ENCODE measurements at regions not wholly inside any gene's neighbourhood (a gene's known extent, or its start where the extent isn't known, plus 50 kb on each side); places are given as distances from the start of the nearest gene placed in this dataset.

- no peaks in the 10 kb centered on the region for H3K4me1 ChIP-seq (ENCODE audit: control insufficient read depth, low read length)
- no peaks in the 10 kb centered on the region for H3K79me2 ChIP-seq (ENCODE audit: control insufficient read depth, low read length)
- H3K27ac ChIP-seq (ENCODE audit: low read depth, low read length): no peak overlapping the region
- TF ChIP-seq CTCF (IDR thresholded peaks at IDR 0.05; ENCODE audit: low read depth, low read length, poor library complexity, severe bottlenecking) (no peak), EZH2phosphoT487 (IDR thresholded peaks at IDR 0.05; ENCODE audit: borderline replicate concordance, low read length) (no peak)
- no peaks in the 10 kb centered on the region for H3K9me2 ChIP-seq (replicated peaks; ENCODE audit: control insufficient read depth, low read length)
- H3K36me3 ChIP-seq (ENCODE audit: control insufficient read depth, low read length): no peaks in the 10 kb centered on the region
- H3K4me2 ChIP-seq (ENCODE audit: low read length): no peak overlapping the region
- H4K20me1 ChIP-seq (ENCODE audit: control insufficient read depth, insufficient read depth, low read depth, low read length): no peaks in the 10 kb centered on the region
- H3K9me3 ChIP-seq (ENCODE audit: control insufficient read depth, insufficient read depth, low read length): no peaks in the 10 kb centered on the region
- peaks cover 25% of the 10 kb centered on the region for H3K27me3 ChIP-seq (ENCODE audit: control insufficient read depth, low read length)
- H3F3A ChIP-seq (ENCODE audit: control insufficient read depth, insufficient read depth): no peaks in the 10 kb centered on the region
- H3K4me3 ChIP-seq (ENCODE audit: low read length): no peak overlapping the region
Observed at GRCh38 chr1:214219902-214220301, 61.1 kb upstream of the SMYD2 start.

- H3K4me3 ChIP-seq (ENCODE audit: low read length): no peak overlapping the region
- H3F3A ChIP-seq (ENCODE audit: control insufficient read depth, insufficient read depth): no peaks in the 10 kb centered on the region
- no peaks in the 10 kb centered on the region for H3K4me1 ChIP-seq (ENCODE audit: control insufficient read depth, low read length)
- no peaks in the 10 kb centered on the region for H3K79me2 ChIP-seq (ENCODE audit: control insufficient read depth, low read length)
- H3K4me2 ChIP-seq (ENCODE audit: low read length): no peak overlapping the region
- H3K36me3 ChIP-seq (ENCODE audit: control insufficient read depth, low read length): no peaks in the 10 kb centered on the region
- H4K20me1 ChIP-seq (ENCODE audit: control insufficient read depth, insufficient read depth, low read depth, low read length): no peaks in the 10 kb centered on the region
- H3K27me3 ChIP-seq (ENCODE audit: control insufficient read depth, low read length): peaks cover 28% of the 10 kb centered on the region
- TF ChIP-seq EZH2phosphoT487 (IDR thresholded peaks at IDR 0.05; ENCODE audit: borderline replicate concordance, low read length): no peak
- no peak for TF ChIP-seq CTCF (IDR thresholded peaks at IDR 0.05; ENCODE audit: low read depth, low read length, poor library complexity, severe bottlenecking)
- H3K9me3 ChIP-seq (ENCODE audit: control insufficient read depth, insufficient read depth, low read length): no peaks in the 10 kb centered on the region
- no peaks in the 10 kb centered on the region for H3K9me2 ChIP-seq (replicated peaks; ENCODE audit: control insufficient read depth, low read length)
- no peak overlapping the region for H3K27ac ChIP-seq (ENCODE audit: low read depth, low read length)
Observed at GRCh38 chr1:214220891-214221290, 60.1 kb upstream of the SMYD2 start.

- no peak for TF ChIP-seq CTCF (IDR thresholded peaks at IDR 0.05; ENCODE audit: low read depth, low read length, poor library complexity, severe bottlenecking)
- TF ChIP-seq EZH2phosphoT487 (IDR thresholded peaks at IDR 0.05; ENCODE audit: borderline replicate concordance, low read length): no peak
- H3F3A ChIP-seq (ENCODE audit: control insufficient read depth, insufficient read depth): no peaks in the 10 kb centered on the region
Observed at GRCh38 chr1:214224611-214225354, 56.2 kb upstream of the SMYD2 start.

More at GRCh38 chr1:214224611-214225354, 56.2 kb upstream of the SMYD2 start:
- Histone ChIP-seq H4K20me1 (ENCODE audit: control insufficient read depth, insufficient read depth, low read depth, low read length) (no peaks in the 10 kb centered on the region), H3K4me1 (ENCODE audit: control insufficient read depth, low read length) (no peaks in the 10 kb centered on the region), H3K27me3 (ENCODE audit: control insufficient read depth, low read length) (peaks cover 16% of the 10 kb centered on the region), H3K4me2 (ENCODE audit: low read length) (no peak overlapping the region), H3K36me3 (ENCODE audit: control insufficient read depth, low read length) (no peaks in the 10 kb centered on the region), H3K27ac (ENCODE audit: low read depth, low read length) (no peak overlapping the region), H3K9me2 (replicated peaks; ENCODE audit: control insufficient read depth, low read length) (no peaks in the 10 kb centered on the region), H3K4me3 (ENCODE audit: low read length) (no peak overlapping the region), H3K9me3 (ENCODE audit: control insufficient read depth, insufficient read depth, low read length) (no peaks in the 10 kb centered on the region), H3K79me2 (ENCODE audit: control insufficient read depth, low read length) (no peaks in the 10 kb centered on the region)

Data from DOHH2 (cell line).